ENCODE measurements at regions not wholly inside any gene's neighbourhood (a gene's known extent, or its start where the extent isn't known, plus 50 kb on each side); places are given as distances from the start of the nearest gene placed in this dataset.

DNA sequence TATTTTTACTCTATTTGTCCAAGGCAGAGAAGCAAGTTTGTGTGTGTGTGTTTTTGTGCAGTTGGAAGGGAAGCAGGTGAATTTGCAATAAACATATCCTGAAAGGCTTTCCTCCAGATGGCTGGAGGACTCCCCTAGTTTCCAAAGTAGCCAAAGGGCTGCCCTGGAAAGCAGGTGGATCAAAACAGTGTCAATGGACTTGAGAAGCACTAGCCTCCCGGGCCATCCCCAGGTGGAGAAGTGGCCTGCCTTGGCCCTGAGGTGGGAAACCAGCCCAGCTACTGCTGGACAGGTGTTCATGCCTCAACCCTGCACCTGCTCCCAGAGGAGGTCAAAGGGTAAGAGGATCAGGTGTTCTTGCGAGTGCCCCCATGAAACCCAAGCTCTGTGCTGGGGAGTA lies 1046.9 kb downstream of the VRK1 start:
- Histone ChIP-seq H3K9ac (ENCODE audit: low read depth in 2 of 2, low read length in 2 of 2) (no peak overlapping the region), H3K9me3 (no peaks in the 10 kb centered on the region), H3K4me1 (no peaks in the 10 kb centered on the region), H3K27ac (no peak overlapping the region), H3K36me3 (no peaks in the 10 kb centered on the region), H3K4me3 (no peak overlapping the region), H3K27me3 (no peaks in the 10 kb centered on the region)
- intact Hi-C loops (cut with DNase I) = no loop called here
- DNase-seq = no peak
- TF ChIP-seq, protein P1, sequence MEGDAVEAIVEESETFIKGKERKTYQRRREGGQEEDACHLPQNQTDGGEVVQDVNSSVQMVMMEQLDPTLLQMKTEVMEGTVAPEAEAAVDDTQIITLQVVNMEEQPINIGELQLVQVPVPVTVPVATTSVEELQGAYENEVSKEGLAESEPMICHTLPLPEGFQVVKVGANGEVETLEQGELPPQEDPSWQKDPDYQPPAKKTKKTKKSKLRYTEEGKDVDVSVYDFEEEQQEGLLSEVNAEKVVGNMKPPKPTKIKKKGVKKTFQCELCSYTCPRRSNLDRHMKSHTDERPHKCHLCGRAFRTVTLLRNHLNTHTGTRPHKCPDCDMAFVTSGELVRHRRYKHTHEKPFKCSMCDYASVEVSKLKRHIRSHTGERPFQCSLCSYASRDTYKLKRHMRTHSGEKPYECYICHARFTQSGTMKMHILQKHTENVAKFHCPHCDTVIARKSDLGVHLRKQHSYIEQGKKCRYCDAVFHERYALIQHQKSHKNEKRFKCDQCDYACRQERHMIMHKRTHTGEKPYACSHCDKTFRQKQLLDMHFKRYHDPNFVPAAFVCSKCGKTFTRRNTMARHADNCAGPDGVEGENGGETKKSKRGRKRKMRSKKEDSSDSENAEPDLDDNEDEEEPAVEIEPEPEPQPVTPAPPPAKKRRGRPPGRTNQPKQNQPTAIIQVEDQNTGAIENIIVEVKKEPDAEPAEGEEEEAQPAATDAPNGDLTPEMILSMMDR (IDR thresholded peaks at IDR 0.05) = no peak

DNA sequence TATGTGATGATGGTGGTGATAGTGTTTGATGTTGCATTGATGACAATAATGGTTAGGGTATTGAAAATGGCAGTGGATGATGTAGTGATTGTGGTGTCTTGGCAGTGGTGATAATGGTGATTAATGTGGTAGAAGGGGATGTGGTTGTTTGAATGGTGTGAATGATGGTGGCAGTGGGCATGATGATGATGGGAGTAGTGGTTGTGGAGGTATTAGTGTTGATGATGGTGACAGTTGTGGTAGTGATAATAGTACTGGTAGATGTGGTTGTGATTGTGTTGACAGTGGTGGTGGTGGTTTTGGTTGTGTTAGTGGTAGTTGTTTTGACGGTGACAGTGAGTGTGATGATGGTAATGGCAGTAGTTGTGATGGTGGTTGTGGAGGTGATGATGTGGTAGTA lies 1049.0 kb downstream of the VRK1 start:
- H3K9ac ChIP-seq (ENCODE audit: low read depth in 2 of 2, low read length in 2 of 2) = no peak overlapping the region
- TF ChIP-seq, protein P1 (IDR thresholded peaks at IDR 0.05) = no peak
- no peaks in the 10 kb centered on the region for H3K27me3 ChIP-seq
- H3K27ac ChIP-seq = no peak overlapping the region
- intact Hi-C loops (cut with DNase I) = no loop called here
- H3K4me1 ChIP-seq = no peaks in the 10 kb centered on the region
- H3K9me3 ChIP-seq = no peaks in the 10 kb centered on the region
- H3K36me3 ChIP-seq = no peaks in the 10 kb centered on the region
- H3K4me3 ChIP-seq = no peak overlapping the region
- no peak for DNase-seq

DNA sequence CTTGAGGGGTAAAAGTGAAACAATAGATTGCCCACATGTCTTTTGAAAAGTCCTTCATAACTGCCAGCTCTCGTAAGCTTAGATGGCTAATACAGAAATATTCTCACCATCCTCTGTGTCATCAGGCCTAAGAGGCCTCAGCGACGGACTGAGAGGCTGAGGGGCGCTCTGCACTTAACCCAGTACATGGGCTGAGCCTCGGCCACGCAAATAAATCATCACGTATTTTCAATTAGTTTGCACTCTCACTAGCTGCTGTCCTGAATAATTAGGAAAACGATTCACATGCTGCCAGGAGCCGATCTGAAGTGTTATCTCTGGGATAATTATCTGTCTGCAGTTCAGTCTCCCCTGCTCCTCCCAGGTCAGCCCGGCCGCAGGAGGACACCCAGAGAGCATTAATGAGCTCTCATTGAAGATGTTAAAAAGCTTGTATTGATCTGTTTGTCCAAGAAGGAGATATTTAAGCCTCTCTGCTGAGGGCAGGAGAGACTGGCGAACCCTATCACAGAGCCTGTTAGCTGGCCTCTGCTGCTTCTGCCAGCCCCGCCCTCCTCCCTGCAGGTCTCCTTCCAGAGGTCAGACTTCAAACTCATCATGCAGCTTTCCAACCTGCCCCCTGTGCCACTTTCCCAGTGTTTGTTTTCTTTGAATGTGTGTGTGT lies 1051.3 kb downstream of the VRK1 start:
- Histone ChIP-seq H3K36me3 (no peaks in the 10 kb centered on the region), H3K4me3 (no peak overlapping the region), H3K9ac (ENCODE audit: low read depth in 2 of 2, low read length in 2 of 2) (no peak overlapping the region), H3K9me3 (no peaks in the 10 kb centered on the region), H3K27me3 (no peaks in the 10 kb centered on the region), H3K4me1 (no peaks in the 10 kb centered on the region), H3K27ac (no peak overlapping the region)
- TF ChIP-seq, protein P1 (IDR thresholded peaks at IDR 0.05) = no peak
- DNase-seq = no peak
- intact Hi-C loops (cut with DNase I) = no loop called here

DNA sequence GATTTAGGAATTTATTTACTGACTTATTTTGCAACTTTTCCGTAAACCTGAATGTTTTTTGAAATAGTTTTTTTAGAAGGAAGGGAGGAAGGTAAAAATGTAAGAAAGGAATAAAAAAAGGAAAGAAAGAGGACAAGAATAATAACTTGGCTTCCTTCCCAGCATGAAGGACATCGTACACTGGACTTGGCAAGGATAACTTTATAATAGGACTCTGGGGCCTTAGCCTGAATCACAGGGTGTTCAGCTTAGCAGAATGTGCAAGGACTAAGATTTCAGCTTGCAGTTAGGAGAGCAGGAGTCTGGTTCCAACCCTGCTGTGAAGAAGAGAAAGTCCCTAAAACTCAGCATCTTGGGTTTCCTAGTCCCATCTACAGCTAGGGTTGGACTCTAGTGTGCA lies 1053.3 kb downstream of the VRK1 start:
- no peaks in the 10 kb centered on the region for H3K9me3 ChIP-seq
- intact Hi-C loops (cut with DNase I) = no loop called here
- no peaks in the 10 kb centered on the region for H3K36me3 ChIP-seq
- H3K27me3 ChIP-seq = no peaks in the 10 kb centered on the region
- H3K4me3 ChIP-seq = no peak overlapping the region
- no peak overlapping the region for H3K9ac ChIP-seq (ENCODE audit: low read depth in 2 of 2, low read length in 2 of 2)
- no peak for DNase-seq
- no peaks in the 10 kb centered on the region for H3K4me1 ChIP-seq
- TF ChIP-seq, protein P1 (IDR thresholded peaks at IDR 0.05) = no peak
- H3K27ac ChIP-seq = no peak overlapping the region

DNA sequence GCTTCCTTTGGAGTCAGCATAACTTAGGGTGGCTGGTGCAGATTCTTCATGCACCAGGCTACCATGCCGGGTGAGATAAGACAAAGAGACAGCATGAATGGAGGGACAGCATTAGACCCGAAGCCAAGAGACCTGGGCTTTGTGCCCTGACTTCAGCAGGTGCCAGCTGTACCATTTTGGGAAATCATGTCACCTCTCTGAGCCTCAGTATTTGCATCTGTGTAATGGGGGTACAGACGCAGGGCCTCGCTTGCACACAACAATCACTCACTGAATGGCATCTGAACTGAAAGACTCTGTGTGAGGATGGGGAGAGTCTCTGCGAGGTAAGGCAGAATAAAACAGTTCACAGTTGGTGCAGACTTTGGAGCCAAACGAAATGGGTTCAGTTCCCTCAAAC lies 1053.7 kb downstream of the VRK1 start:
- intact Hi-C loops (cut with DNase I) = no loop called here
- Histone ChIP-seq H3K9me3 (no peaks in the 10 kb centered on the region), H3K27me3 (no peaks in the 10 kb centered on the region), H3K36me3 (no peaks in the 10 kb centered on the region), H3K4me3 (no peak overlapping the region), H3K27ac (no peak overlapping the region), H3K9ac (ENCODE audit: low read depth in 2 of 2, low read length in 2 of 2) (no peak overlapping the region), H3K4me1 (no peaks in the 10 kb centered on the region)
- TF ChIP-seq, protein P1 (IDR thresholded peaks at IDR 0.05) = no peak
- DNase-seq = no peak

Data from colonic mucosa (tissue), 4 donors.